Cardiac fibroblast (primary cell): ENCODE measurements at regions not wholly inside any gene's neighbourhood (a gene's known extent, or its start where the extent isn't known, plus 50 kb on each side); places are given as distances from the start of the nearest gene placed in this dataset.

Experiments used
- DNase-seq, 2 donors: peaks; one replicate each; pipeline versions ENCODE4 v3.0.0 to v3.0.0-alpha.2; 2010; ENCODE audit warnings: low read depth in 2 of 2
- H3K4me3 ChIP-seq, 2 donors: replicated peaks in 1 of 2; 1 replicate in 1 of 2; 2 replicates in 1 of 2; pipeline ENCODE4 v1.5.1; 2011; ENCODE audit warnings: low read depth in 2 of 2, low read length in 2 of 2, mild to moderate bottlenecking in 2 of 2, moderate library complexity in 1 of 2
- CTCF ChIP-seq: IDR thresholded peaks from one replicate; pipeline ENCODE4 v1.5.1; 2011; ENCODE audit warnings: low read depth, mild to moderate bottlenecking, low read length, inconsistent platforms

DNA sequence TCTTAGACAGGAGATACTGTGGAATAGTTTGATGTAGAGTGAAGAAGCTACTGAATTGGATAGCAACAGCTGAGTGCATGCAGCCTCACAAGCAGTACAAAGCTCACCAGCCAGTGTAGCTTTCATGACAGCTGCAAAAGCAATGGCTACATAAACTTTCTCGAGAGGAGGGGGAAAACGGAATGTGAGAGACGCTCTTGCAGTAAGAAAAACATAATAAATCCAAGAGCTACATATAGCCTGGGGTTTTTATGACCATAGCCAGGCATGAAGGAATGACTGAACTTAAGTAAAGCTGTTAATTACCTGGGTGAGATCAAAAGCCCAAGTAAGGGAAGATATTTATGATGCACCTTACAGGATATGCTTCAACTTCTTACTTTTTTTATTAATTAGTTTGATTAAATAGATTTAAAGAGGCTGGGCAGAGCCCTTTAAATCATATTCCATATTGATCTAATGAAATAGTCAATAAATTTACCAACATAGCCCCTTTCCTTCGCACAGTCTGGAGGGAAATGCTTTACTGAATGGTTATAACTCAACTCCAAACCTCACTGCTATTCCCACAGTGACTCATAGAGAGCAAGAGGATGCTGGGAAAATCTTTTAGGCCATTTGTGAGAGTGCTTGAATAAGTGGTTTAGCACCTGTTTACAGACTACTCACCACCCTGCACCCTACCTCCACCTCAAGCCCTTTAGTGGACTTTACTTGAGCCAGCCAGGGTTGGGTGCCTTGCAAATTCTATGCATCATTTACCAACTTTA is 407.2 kb upstream of the CLINT1 start:
- TF ChIP-seq CTCF: no peak
- H3K4me3 ChIP-seq: no peak overlapping the region
- DNase-seq: no peak

GRCh38 chr5:158265346-158265745 is 406.4 kb upstream of the CLINT1 start:
- TF ChIP-seq CTCF: no peak
- DNase-seq: no peak
- no peak overlapping the region for H3K4me3 ChIP-seq

- no peak for DNase-seq
- TF ChIP-seq CTCF: no peak
- no peak overlapping the region for H3K4me3 ChIP-seq
Measured at GRCh38 chr5:158264264-158264663, 405.3 kb upstream of the CLINT1 start.

GRCh38 chr5:158261674-158262367 is 402.9 kb upstream of the CLINT1 start:
- H3K4me3 ChIP-seq: no peak overlapping the region
- no peak for TF ChIP-seq CTCF
- DNase-seq: no peak

DNA sequence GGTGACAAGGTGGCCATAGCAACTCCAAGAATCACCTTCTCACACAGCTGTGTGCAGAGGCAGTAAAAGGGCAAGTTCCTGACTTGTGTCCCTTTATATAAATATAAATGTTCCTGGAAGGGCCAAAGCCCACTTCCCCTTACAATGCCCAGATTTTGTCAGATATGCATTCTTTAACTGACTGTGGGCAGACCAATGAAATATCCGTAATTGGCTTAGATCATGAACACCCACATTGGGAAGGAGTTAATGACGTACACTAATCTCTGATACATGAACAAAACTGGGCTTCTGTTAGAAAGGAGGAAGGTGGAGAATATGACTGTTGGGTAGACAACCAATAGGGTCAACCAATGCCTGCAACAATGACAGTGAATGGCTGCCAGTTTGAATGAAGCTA is 397.2 kb upstream of the CLINT1 start:
- DNase-seq: no peak
- TF ChIP-seq CTCF: no peak
- H3K4me3 ChIP-seq: no peak overlapping the region

- no peak for TF ChIP-seq CTCF
- no peak for DNase-seq
Measured at GRCh38 chr5:158255609-158256008, 396.7 kb upstream of the CLINT1 start.

More at GRCh38 chr5:158255609-158256008, 396.7 kb upstream of the CLINT1 start:
- no peak overlapping the region for H3K4me3 ChIP-seq
